ENCODE measurements at regions not wholly inside any gene's neighbourhood (a gene's known extent, or its start where the extent isn't known, plus 50 kb on each side); places are given as distances from the start of the nearest gene placed in this dataset.
"Not testable (repeated sequence)": the region's sequence is repeated elsewhere in the genome, so short reads cannot be mapped to it uniquely, and the experiment has no call there.

DNA sequence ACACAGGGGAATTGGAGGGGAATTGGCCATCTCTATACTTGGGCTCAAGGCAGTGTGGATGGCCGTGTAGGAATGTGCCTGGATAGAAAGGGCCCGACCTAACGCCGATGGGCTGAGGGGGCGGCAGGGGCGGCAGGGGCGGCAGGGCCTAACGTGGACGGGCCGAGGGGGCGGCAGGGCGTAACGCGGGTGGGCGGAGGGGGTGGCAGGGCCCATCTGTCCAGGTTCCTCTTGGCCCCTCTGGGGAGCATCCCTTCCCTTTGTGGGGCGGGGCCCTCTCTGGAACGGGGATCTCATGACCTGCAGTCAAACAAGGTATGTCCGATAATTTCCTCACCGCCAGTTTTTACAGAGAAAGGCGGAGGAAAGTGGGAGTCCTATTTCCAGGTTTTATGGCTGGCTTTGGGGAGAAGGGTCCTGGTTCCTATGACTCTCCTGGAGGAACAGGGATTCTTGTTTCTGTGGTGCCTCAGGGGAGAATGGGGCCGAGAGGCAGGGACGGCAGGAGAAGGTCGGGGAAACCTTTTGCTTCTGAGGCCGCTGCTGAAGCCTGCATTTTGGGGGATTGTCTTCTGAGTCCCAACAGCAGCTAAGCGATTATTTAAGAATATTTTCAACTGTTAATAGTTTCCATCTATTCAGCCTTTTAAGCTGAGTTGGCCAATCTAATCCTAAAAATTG lies 100.8 kb upstream of the FRMD1 start:
- DNase-seq (ENCODE audit: low read depth in 4 of 4, low spot score in 3 of 4) = no peak

DNA sequence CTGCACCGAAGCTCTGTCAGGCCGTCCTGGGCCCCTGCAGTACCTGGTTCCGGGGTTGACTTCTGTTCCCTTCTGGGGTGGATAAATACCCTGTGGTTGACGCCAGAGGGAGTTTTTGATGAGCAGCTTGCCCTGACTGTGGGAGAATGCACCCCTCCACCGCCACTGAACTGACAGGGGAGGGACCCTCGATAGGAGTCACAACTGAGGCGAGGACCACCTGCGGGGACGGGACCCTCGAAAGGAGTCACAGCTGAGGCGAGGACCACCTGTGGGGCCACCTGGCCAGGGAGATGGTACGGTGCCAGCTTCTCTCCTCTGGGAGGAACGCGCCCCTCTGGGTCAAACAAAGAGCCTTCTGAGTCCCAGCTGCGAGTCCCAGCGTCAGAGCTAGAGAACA lies 100.1 kb upstream of the FRMD1 start:
- DNase-seq (ENCODE audit: low read depth in 4 of 4, low spot score in 3 of 4) = no peak

DNA sequence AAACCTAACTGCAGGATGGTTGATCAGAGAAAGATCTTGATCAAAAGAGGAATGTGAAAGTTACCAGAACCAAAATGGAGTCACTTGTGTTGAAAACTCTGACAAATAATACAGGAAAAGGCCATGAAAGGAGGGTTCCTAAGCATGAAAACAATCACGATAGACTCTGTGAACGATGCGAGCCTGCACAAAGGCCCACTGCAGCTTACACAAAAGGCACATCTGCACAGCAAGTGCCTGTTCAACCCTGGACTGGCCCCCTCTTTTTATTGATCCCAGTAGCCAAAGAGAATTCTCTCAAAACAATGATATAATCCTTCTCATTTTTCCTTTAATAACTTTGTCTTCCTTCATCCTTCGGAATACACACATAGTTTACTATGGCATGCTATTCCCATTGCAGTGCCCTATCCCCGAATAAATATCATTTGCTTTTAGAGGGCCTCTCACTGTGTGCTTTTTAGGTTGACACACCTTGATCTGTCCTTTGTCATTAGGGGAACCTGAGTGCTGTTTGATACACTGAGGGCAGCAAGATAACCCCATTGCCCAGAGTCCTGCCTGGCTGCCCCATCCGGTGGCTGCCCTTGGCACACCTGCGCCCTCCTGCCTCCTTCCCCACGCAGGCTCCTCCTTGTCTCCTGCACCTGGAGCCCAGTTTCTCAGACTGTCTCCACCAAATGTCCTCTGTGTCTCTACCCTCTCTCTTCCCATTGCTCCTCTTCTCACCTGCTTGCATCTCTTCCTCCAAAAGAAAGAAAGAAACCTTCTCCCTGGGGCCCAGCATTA lies 98.3 kb upstream of the FRMD1 start:
- DNase-seq (ENCODE audit: low read depth in 4 of 4, low spot score in 3 of 4) = no peak

DNA sequence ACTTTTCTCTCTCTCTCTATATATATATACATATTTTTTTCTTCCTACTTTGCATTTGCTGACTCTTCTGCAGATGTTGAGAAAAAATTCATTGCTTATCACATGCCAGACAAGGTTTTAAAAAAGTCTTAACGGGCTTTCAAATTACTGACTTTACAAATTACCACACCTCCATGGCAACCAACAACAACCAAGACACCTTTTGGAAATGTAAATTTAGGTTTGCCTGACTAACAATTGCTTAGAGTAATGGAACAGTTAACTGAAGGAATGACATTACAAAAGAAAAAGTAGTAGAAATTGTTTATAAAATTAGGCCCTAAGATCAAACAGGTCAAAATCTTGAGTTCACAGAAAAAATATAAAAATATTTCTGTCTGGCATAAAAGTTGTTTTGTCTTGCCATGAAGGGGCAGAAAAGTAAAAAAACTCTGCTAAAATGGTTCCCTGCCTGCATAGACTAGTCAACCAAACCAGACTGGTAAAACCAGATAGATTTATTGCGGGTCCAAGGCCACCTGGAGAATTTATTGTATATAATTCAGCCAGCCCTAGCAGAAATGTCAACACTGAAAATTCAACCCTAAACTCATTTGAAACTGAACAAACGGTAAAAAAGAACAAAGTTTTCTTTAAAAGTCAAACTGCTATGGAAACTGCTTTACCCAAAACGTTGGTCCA lies 92.8 kb upstream of the FRMD1 start:
- no peak for DNase-seq (ENCODE audit: low read depth in 4 of 4, low spot score in 3 of 4)

DNA sequence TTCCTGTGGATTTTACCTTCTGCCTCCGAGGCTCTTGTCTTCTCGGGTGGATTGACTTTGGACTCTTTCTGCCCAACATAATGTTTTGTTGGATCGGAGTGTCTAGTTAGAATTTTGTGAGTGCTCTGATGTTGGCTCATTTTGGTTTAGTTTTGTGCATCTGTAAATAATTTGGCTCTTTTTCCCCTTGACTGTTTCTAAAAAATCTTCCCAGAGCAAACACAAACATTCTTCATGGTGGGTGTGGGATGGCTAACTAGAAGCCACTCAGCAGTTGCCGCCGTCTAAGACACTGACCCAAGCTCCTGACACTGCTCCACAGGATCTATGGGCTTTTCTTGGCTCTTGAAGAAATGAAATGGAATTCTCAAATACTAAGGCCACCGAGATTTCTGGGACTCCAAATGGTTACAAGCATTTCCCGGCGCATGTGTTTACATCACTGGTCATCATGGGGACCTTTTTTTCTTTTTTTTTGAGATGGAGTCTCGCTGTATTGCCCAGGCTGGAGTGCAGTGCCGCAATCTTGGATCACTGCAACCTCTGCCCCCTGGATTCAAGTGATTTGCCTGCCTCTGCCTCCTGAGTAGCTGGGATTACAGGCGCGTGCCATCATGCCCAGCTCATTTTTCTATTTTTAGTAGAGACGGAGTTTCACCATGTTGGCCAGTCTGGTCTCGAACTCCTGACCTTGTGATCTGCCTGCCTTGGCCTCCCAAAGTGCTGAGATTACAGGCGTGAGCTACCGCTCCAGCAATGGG lies 92.0 kb upstream of the FRMD1 start:
- no peak for DNase-seq (ENCODE audit: low read depth in 4 of 4, low spot score in 3 of 4)

DNA sequence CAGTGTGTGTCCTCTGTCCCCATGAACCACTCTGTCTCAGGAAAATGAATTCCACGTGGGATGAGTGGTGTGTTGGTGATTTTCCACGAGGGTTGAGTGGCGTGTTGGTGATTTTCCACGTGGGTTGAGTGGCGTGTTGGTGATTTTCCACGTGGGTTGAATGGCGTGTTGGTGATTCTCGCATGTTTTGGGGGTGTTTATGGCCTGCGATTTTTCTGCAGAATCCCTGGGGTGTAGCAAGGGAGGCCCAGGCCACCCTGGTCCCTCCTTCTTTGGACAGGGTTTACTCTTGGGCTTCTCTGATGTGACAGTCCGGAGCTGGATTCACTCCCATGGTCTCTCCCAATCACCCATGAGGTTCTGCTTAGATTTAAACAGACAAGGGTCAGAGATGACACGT lies 90.6 kb upstream of the FRMD1 start:
- no peak for DNase-seq (ENCODE audit: low read depth in 4 of 4, low spot score in 3 of 4)

DNA sequence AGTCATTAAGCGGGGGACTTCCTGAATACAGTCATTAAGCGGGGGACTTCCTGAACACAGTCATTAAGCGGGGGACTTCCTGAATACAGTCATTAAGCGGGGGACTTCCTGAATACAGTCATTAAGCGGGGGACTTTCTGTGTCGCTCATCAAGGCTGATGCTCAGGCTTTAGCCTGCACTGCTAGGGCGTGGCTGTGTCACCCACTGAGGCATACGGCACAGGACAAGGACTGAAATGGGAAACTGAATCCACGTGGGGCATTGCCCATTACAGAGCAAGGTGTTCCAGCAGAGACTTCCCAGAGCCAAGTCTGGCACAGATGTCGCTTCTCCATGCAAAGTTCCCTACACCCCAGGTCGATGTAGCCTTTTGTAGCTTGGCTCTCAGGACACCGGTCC lies 89.9 kb upstream of the FRMD1 start:
- not testable (repeated sequence) for DNase-seq (ENCODE audit: low read depth in 4 of 4, low spot score in 3 of 4)

DNA sequence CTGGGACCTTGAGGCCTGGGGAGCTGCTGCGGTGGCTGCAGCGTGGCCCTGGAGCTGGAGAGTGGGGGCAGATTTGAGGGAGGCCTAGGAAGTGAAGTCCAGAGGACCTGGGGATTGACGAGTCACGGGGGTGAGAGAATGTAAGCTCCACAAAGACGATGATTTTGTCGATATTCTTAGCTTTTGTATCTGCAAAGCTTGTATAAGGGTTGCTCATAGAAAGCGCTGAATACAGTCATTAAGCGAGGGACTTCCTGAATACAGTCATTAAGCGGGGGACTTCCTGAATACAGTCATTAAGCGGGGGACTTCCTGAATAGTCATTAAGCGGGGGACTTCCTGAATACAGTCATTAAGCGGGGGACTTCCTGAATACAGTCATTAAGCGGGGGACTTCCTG lies 89.3 kb upstream of the FRMD1 start:
- DNase-seq (ENCODE audit: low read depth in 4 of 4, low spot score in 3 of 4) = not testable (repeated sequence)

DNA sequence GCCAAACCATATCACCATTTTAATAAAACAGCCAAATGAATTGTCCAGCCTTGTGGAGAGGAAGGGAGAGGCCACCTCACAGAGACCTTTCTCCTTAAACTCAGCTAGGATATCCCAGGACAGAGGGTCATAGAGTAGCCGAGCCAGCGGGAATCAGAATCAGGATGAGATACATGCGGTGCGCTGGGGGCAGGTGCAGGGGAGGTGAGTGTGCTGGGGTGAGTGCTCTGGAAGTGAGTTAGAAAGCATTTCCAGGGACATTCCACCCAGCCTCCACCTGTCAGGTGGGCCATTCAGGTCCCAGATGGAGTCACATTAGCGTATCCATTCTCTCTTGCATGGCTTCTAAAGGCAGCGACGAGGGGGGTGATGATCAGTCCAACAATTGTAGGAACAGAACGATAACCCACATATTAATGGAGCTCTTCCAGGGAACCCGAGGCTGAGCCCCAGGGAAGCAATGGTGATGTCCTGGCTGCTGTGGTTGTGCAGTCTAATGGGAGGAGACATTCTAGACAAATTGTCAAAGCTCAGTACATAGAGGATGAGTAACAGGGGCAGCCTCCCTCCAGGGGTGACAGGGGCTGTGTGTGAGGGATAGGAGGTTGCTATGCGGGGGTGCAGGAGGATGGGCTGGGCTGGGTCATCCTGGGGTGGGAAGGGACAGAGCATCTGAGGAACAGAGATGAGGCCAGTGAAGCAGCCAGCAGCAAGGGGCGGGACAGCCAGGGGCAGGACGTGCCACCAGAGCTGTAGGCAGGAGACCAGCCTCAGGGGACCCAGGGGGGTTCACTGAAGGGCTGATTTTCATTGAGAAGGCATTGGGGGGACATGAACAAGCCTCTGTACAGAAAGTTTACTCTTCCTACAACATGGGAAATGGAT lies 88.7 kb upstream of the FRMD1 start:
- no peak for DNase-seq (ENCODE audit: low read depth in 4 of 4, low spot score in 3 of 4)

DNA sequence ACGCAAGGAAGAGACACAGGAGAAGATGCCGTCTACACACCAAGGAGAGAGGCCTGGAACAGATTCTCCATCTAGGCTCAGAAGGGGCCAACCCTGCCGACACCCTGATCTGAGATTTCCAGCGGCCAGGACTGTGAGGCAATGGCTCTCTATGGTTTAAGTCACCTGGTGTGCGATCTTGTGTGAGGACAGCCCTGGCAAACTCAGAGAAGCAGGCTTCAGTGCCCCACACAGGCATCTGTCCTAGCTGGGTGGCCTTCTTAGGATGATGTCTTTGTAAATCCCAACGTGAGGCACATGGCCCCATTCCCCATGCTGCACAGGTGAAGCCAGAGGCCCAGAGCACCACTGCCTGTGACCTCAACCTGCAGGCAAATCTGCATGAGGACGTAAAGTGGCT lies 87.6 kb upstream of the FRMD1 start:
- DNase-seq (ENCODE audit: low read depth in 4 of 4, low spot score in 3 of 4) = no peak

DNA sequence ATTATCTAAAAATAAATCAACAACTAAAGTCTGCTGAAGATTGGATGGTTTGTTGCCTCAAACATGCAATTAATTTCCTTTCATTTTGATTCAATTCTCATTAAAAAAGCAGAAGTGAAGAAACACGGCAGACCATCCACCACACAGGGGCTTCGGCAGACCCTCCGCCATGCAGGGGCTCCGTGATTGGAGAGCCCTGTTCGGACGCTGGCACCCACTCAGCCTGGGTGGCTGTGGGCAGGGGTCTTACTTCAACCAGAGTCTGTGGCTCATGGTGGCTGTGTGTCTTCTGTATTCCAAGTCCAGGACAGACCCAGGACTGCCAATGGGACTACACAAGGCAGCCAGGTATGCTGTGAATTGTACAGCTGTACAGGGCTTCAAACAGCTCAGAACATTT lies 86.9 kb upstream of the FRMD1 start:
- DNase-seq (ENCODE audit: low read depth in 4 of 4, low spot score in 3 of 4) = no peak

DNA sequence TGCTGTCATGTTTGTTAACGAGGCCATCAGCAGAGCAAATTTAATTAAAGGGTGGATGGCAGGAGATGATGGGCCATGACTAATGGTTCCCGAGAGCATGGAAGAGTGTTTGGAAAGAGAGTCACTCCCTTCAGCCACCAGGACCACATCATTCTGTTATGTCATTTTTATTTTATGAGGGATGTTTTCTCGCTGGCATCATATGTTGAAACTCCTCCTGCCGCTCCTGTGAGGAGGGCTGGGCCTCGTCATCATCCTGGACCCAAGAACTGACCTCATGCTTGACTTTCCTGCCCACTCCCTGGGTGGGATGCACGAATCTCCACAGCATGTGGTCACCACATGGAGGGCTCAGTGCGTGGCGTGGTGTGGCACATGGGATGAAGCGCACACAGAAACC lies 86.4 kb upstream of the FRMD1 start:
- DNase-seq (ENCODE audit: low read depth in 4 of 4, low spot score in 3 of 4) = no peak

DNA sequence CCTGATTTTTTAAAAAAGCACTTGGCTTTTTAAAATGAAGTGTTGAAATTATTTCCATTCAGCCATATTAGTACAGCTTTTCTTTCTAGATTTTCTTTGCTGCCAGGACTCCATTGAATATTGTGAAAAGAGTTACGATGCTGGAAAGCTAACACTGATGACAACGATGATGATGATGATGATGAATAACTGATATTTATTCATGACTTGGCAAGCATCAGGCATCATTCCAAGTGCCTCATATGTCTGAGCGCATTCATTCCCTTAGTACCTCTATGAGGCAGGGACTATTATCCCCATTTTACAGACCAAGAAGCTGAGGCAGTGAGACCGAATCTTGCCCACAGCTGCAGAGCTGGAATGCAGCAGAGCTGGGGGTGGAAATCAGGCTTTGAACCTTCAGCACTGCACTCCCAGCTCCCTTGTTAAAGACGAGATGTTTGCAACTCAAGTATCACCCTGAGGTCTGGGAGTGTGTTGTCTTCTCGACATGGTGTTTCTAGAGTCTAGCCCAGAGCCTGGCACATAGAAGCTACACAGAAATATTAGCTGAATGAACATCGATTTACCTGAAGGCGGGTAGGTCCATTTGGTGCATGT lies 85.5 kb upstream of the FRMD1 start:
- DNase-seq (ENCODE audit: low read depth in 4 of 4, low spot score in 3 of 4) = no peak

DNA sequence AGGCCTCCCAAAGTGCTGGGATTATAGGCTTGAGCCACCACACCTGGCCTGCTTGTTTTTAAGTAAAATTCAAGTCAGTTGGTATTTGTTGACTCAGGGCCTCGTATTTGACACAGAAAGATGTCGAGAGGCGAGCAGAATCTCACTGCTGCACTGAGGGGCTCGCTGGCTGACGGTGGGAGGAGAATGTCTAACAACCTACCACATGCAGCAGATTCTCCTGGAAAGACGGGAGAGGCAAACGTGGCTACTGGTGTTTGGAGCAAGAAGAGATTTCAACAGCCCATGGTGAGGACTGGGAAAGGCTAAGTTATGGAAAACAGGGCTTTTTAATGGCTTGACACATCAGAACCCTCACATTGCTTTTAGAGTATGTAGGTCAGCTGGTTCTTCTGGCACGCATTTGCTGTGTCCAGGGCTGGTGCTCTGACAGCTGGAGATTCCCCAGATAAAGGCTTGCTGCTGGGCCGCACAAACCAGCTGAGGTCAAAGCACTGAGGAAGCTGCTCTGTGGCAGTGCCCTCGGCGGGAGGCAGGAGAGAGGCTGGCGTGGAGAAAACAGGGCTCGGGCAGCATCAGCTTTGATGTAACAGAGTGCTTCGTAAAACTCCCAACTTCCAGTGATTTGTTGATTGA lies 84.2 kb upstream of the FRMD1 start:
- DNase-seq (ENCODE audit: low read depth in 4 of 4, low spot score in 3 of 4) = no peak

DNA sequence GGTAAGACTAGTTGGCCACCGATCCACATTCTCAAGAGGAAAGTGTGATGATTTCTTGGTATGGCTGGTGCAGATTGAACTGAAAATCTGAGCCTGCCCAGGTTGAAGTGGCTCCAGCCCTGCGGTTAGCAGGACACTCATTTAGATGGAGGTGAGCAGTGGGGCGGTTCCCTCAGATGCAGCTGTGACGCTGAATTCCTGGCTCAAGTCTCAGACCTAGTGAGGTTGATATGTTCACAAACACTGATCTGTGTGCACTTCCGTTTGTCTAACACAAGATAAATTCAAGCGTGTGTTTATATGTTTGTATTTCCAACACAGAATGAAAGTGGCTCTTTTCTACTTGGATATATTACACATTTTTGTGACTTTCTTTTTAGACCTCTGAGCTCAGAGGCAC lies 83.4 kb upstream of the FRMD1 start:
- no peak for DNase-seq (ENCODE audit: low read depth in 4 of 4, low spot score in 3 of 4)

DNA sequence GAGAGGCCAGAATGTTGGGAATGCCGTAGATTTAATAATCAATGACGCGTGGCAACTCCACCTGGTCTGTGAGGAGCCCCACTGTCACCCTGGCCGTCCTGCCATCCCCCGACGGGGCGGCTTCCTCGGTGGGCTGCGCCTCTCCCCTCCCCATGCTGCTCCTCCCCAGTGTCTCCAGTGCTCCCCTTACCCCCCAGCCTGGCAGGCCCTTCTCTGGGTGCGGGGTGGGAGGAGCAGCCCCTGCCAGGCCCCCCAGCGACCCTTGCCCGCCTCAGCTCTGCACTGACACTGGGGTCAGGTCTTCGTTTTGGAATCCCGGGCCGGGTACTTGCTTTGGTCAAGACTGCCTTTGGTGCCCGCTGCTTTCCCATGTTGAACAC lies 82.3 kb upstream of the FRMD1 start:
- no peak for DNase-seq (ENCODE audit: low read depth in 4 of 4, low spot score in 3 of 4)

DNA sequence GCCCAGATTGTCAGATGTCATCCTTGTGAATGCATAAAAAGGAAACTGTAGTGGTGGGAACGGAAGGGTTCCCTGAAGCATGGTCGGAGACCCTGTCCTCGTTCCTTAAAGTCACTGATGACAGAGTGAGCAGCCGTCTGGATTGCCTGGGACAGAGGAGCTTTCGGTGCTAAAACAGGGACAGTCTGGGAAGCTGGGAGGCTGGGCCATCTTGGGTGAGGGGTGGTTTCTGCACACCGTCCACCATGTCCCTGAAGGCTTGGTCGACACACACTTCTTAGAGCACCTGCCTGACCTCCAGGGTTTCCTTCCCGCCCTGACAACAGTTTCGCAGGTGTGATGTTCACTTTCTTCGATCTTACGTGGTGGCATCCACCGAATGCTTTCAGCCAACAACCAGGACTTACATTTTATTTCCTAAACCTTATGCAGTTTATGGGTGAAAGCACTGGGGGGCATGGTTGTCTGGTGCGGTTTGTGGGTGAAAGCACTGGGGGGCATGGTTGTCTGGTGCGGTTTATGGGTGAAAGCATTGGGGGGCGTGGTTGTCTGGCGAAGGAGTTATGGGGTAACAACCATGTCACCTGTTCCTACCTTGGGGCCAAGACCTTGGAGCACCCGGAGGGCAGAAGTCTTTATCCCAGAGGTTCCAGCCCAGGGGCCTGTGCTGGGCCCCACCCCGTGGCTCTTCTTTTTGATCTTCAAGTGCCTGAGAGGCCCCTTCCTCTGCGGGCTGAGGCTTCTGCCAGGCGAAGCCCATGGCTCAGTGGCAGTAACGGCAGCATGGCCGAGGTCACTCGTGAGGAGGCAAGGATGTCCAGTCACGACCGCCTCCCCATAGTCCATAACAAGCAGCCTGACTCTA lies 81.7 kb upstream of the FRMD1 start:
- DNase-seq (ENCODE audit: low read depth in 4 of 4, low spot score in 3 of 4) = no peak

DNA sequence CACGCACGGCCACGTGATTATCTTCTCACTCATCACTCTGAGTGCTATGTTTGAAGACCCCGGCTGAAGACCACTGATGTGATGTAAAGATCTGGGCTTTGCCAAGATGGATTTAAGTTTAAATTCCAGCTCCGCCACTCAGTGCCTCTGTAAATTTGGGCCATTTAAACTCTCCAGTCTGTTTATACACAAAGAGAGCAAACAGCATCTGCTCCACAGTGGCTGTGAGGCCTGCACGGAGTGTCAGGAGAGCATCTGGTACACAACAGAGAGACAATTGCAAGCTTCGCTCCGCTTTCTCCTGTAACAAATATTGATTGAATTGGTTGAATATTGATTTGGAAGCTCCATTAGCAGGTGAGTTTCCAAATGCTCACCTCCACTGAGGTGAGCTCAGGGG lies 80.5 kb upstream of the FRMD1 start:
- DNase-seq (ENCODE audit: low read depth in 4 of 4, low spot score in 3 of 4) = no peak
